Caco-2 (cell line): ENCODE measurements at regions not wholly inside any gene's neighbourhood (a gene's known extent, or its start where the extent isn't known, plus 50 kb on each side); places are given as distances from the start of the nearest gene placed in this dataset.
"Not testable (repeated sequence)": the region's sequence is repeated elsewhere in the genome, so short reads cannot be mapped to it uniquely, and the experiment has no call there.

Source experiments
- BruUV-seq: library from RNA; stranded (reverse); fragments of 400-500 nt; replicated peaks from 2 replicates; lab custom pipeline; 2021; lab: Mats Ljungman, UMichigan
- CTCF ChIA-PET: fragments of 300-600 bp; sonication (Branson Sonifier 250); formaldehyde crosslinking; loops from one replicate; lab custom pipeline; 2022; ENCODE audit warnings: antibody characterized with exemption; lab: Charles Lee
- POLR2A ChIA-PET: fragments of 300-600 bp; sonication (Branson Sonifier 250); formaldehyde crosslinking; loops from one replicate; lab custom pipeline; 2022; ENCODE audit warnings: antibody characterized with exemption; lab: Charles Lee
- DNase-seq, 2 experiments: peaks; one replicate each; pipeline versions ENCODE4 v3.0.0 to v3.0.0-alpha.2; 2020 to 2022
- H3K27me3 ChIP-seq: replicated peaks from 2 replicates; pipeline ENCODE4 v1.6.0; 2011; ENCODE audit warnings: low read length; ENCODE audit not compliant: control insufficient read depth, insufficient read depth
- H3K36me3 ChIP-seq: 2 replicates; pipeline ENCODE4 v1.5.1; 2011; ENCODE audit warnings: low read length; ENCODE audit not compliant: control insufficient read depth, insufficient read depth
- H3K4me1 ChIP-seq: fragments of 250-450 bp; sonication (Bioruptor Pico); 2 replicates; pipeline ENCODE4 v1.5.1; 2020; ENCODE audit warnings: mild to moderate bottlenecking
- H3K4me3 ChIP-seq: 2 replicates; pipeline ENCODE4 v1.5.1; 2011; ENCODE audit warnings: low read depth, mild to moderate bottlenecking, control low read depth, low read length
- H3K9me3 ChIP-seq: fragments of 250-450 bp; sonication (Bioruptor Pico); 2 replicates; pipeline ENCODE4 v1.5.1; 2020; ENCODE audit warnings: mild to moderate bottlenecking, moderate library complexity
- H3K27ac Mint-ChIP-seq: one replicate; pipeline ENCODE4 v1.8.0; 2022; ENCODE audit warnings: mixed read lengths; ENCODE audit not compliant: unreplicated experiment
- H3K27me3 Mint-ChIP-seq: one replicate; pipeline ENCODE4 v1.8.0; 2022; ENCODE audit warnings: mixed read lengths; ENCODE audit not compliant: insufficient read depth, unreplicated experiment
- H3K36me3 Mint-ChIP-seq: one replicate; pipeline ENCODE4 v1.8.0; 2022; ENCODE audit warnings: mild to moderate bottlenecking, mixed read lengths; ENCODE audit not compliant: insufficient read depth, unreplicated experiment
- H3K4me1 Mint-ChIP-seq: one replicate; pipeline ENCODE4 v1.8.0; 2022; ENCODE audit warnings: low read depth, mixed read lengths; ENCODE audit not compliant: unreplicated experiment
- H3K4me3 Mint-ChIP-seq: one replicate; pipeline ENCODE4 v1.8.0; 2022; ENCODE audit warnings: mild to moderate bottlenecking, moderate library complexity, mixed read lengths; ENCODE audit not compliant: unreplicated experiment
- H3K9me3 Mint-ChIP-seq: one replicate; pipeline ENCODE4 v1.8.0; 2022; ENCODE audit warnings: mixed read lengths; ENCODE audit not compliant: unreplicated experiment
- intact Hi-C: fragments of 100-400 bp; cut with micrococcal nuclease; formaldehyde crosslinking; loops from one replicate; pipeline ENCODE4 v1.10.0; 2022; ENCODE audit not compliant: unreplicated experiment
- TF ChIP-seq, protein P1 (sequence below), 2 experiments: fragments of 200-600 bp in 1 of 2; IDR thresholded peaks; 1 replicate in 1 of 2; 2 replicates in 1 of 2; pipeline versions ENCODE4 v1.5.1 to v1.8.0; 2011 to 2022; ENCODE audit warnings: antibody characterized with exemption in 1 of 2, control low read depth in 1 of 2, inconsistent platforms in 1 of 2, low read depth in 1 of 2, low read length in 1 of 2, mild to moderate bottlenecking in 1 of 2, moderate library complexity in 1 of 2; ENCODE audit not compliant: insufficient read depth in 1 of 2, severe bottlenecking in 1 of 2, unreplicated experiment in 1 of 2

DNA sequence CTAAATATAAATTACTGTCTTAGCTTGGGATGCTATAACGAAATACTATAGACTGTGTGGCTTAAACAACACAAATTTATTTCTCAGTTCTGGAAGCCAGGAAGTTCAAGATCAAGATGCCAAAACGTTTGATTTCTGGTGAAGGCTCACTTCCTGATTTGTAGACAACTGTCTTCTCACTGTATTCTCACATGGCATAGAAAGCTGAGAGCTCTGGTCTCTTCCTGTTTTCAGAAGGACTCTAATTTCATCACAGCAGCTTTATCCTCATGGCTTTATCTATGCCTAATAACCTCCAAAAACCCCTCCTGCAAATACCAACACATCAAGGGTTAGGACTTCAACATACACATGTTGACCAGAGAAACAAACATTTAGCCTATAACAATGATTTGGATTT, 1795.5 kb downstream of the MRPL39 start:
- H3K27ac Mint-ChIP-seq = no peak overlapping the region
- H3K27me3 Mint-ChIP-seq = no peaks in the 10 kb centered on the region
- ChIA-PET POLR2A (no interaction called here), CTCF (no interaction called here)
- no peak overlapping the region for H3K4me3 ChIP-seq
- BruUV-seq = no TSS peak
- no peaks in the 10 kb centered on the region for H3K9me3 Mint-ChIP-seq
- H3K4me1 ChIP-seq = no peaks in the 10 kb centered on the region
- no peaks in the 10 kb centered on the region for H3K27me3 ChIP-seq
- H3K4me3 Mint-ChIP-seq = no peak overlapping the region
- H3K36me3 Mint-ChIP-seq = no peaks in the 10 kb centered on the region
- no peaks in the 10 kb centered on the region for H3K4me1 Mint-ChIP-seq
- H3K9me3 ChIP-seq = no peaks in the 10 kb centered on the region
- no peaks in the 10 kb centered on the region for H3K36me3 ChIP-seq
- intact Hi-C loops = no loop called here
- DNase-seq = no peak
- TF ChIP-seq, protein P1, sequence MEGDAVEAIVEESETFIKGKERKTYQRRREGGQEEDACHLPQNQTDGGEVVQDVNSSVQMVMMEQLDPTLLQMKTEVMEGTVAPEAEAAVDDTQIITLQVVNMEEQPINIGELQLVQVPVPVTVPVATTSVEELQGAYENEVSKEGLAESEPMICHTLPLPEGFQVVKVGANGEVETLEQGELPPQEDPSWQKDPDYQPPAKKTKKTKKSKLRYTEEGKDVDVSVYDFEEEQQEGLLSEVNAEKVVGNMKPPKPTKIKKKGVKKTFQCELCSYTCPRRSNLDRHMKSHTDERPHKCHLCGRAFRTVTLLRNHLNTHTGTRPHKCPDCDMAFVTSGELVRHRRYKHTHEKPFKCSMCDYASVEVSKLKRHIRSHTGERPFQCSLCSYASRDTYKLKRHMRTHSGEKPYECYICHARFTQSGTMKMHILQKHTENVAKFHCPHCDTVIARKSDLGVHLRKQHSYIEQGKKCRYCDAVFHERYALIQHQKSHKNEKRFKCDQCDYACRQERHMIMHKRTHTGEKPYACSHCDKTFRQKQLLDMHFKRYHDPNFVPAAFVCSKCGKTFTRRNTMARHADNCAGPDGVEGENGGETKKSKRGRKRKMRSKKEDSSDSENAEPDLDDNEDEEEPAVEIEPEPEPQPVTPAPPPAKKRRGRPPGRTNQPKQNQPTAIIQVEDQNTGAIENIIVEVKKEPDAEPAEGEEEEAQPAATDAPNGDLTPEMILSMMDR (IDR thresholded peaks at IDR 0.05; ENCODE audit: insufficient read depth in 1 of 2, low read depth in 1 of 2, low read length in 1 of 2, severe bottlenecking in 1 of 2, unreplicated experiment in 1 of 2) = no peak

DNA sequence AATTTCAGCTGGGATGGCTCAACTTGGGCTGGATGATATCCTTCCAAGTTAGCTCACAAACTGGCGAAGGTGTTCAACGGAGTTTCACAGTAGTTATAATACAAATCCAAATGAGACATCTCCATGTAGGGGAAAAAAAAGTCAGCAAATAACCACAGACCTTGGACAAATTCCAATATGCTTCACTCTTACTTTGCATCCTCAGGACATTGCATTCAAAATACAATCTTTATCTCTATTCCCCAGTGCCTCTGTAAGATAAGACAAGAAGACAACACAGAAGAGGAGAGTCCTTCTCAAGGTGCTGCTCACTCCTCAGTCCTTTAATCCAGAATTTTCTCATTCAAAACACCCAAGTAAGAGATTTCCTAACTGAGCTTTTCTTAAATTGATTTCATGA, 1797.7 kb downstream of the MRPL39 start:
- no peak for DNase-seq
- ChIA-PET CTCF (no interaction called here), POLR2A (no interaction called here)
- H3K36me3 ChIP-seq = no peaks in the 10 kb centered on the region
- TF ChIP-seq, protein P1 (IDR thresholded peaks at IDR 0.05; ENCODE audit: insufficient read depth in 1 of 2, low read depth in 1 of 2, low read length in 1 of 2, severe bottlenecking in 1 of 2, unreplicated experiment in 1 of 2) = no peak
- H3K4me1 ChIP-seq = no peaks in the 10 kb centered on the region
- Mint-ChIP-seq H3K9me3 (peaks cover 10% of the 10 kb centered on the region), H3K4me3 (no peak overlapping the region), H3K27me3 (peaks cover 4% of the 10 kb centered on the region), H3K4me1 (no peaks in the 10 kb centered on the region), H3K36me3 (no peaks in the 10 kb centered on the region), H3K27ac (no peak overlapping the region)
- intact Hi-C loops = no loop called here
- no peaks in the 10 kb centered on the region for H3K27me3 ChIP-seq
- H3K4me3 ChIP-seq = no peak overlapping the region
- no TSS peak for BruUV-seq
- no peaks in the 10 kb centered on the region for H3K9me3 ChIP-seq

DNA sequence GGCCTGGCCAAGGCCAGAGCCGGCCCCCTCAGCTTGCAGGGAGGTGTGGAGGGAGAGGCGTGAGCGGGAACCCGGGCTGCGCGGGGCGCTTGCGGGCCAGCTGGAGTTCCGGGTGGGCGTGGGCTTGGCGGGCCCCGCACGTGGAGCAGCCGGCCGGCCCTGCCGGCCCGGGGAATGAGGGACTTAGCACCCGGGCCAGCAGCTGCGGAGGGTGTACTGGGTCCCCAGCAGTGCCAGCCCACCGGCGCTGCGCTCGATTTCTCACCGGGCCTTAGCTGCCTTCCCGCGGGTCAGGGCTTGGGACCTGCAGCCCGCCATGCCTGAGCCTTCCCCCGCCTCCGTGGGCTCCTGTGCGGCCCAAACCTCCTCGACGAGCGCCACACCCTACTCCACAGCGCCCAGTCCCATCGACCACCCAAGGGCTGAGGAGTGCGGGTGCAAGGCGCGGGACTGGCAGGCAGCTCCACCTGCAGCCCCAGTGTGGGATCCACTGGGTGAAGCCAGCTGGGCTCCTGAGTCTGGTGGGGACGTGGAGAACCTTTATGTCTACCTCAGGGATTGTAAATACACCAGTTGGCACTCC, 1800.2 kb downstream of the MRPL39 start:
- H3K27me3 ChIP-seq, BruUV-seq, POLR2A ChIA-PET, H3K9me3 Mint-ChIP-seq, H3K4me3 ChIP-seq, H3K27me3 Mint-ChIP-seq, intact Hi-C loops, DNase-seq, H3K4me1 ChIP-seq, H3K36me3 ChIP-seq, H3K27ac Mint-ChIP-seq, H3K4me1 Mint-ChIP-seq, H3K36me3 Mint-ChIP-seq, H3K9me3 ChIP-seq, CTCF ChIA-PET, H3K4me3 Mint-ChIP-seq: not testable (repeated sequence)

DNA sequence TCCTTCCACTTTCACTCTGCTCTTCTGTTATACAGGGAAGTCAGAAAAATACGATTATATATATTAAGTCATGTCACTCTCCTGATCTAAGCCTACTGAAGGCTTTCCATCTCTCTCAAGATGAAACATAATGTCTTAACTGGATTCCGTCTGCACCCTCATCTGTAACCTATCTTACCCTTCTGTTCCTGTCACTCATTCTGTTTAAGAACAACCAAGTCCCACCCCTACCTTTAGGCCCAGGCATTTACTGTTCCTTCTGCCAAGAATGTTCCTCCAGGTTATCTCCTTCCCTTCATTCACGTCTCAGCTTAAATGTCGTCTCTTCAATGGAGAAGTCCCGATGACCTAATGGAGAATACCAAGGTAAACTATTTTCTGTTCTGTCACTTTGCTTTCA, 1802.4 kb downstream of the MRPL39 start:
- Histone ChIP-seq H3K4me1 (no peaks in the 10 kb centered on the region), H3K36me3 (no peaks in the 10 kb centered on the region), H3K4me3 (no peak overlapping the region), H3K27me3 (no peaks in the 10 kb centered on the region), H3K9me3 (no peaks in the 10 kb centered on the region)
- H3K27ac Mint-ChIP-seq = no peak overlapping the region
- H3K9me3 Mint-ChIP-seq = peaks cover 10% of the 10 kb centered on the region
- CTCF ChIA-PET = no interaction called here
- intact Hi-C loops = no loop called here
- POLR2A ChIA-PET = no interaction called here
- DNase-seq = no peak
- H3K27me3 Mint-ChIP-seq = peaks cover 7% of the 10 kb centered on the region
- H3K4me3 Mint-ChIP-seq = no peak overlapping the region
- TF ChIP-seq, protein P1 (IDR thresholded peaks at IDR 0.05; ENCODE audit: insufficient read depth in 1 of 2, low read depth in 1 of 2, low read length in 1 of 2, severe bottlenecking in 1 of 2, unreplicated experiment in 1 of 2) = no peak
- peaks cover 6% of the 10 kb centered on the region for H3K36me3 Mint-ChIP-seq
- BruUV-seq = no TSS peak
- no peaks in the 10 kb centered on the region for H3K4me1 Mint-ChIP-seq
